HEK293T (cell line): ENCODE measurements at regions not wholly inside any gene's neighbourhood (a gene's known extent, or its start where the extent isn't known, plus 50 kb on each side); places are given as distances from the start of the nearest gene placed in this dataset.

ENCODE experiments used
- ARNT ChIP-seq: fragments of 450-650 bp; IDR thresholded peaks from 2 replicates; pipeline ENCODE4 v1.6.1; 2017; ENCODE audit warnings: mild to moderate bottlenecking
- ELF4 ChIP-seq: fragments of 450-650 bp; IDR thresholded peaks from 2 replicates; pipeline ENCODE4 v1.6.1; 2017; ENCODE audit warnings: antibody characterized with exemption
- FOXA1 ChIP-seq: fragments of 450-650 bp; IDR thresholded peaks from 2 replicates; pipeline ENCODE4 v1.6.1; 2016; ENCODE audit warnings: mild to moderate bottlenecking
- FOXK2 ChIP-seq: fragments of 450-650 bp; IDR thresholded peaks from 2 replicates; pipeline ENCODE4 v1.6.1; 2016; ENCODE audit warnings: mild to moderate bottlenecking
- FOXM1 ChIP-seq: fragments of 450-650 bp; IDR thresholded peaks from 2 replicates; pipeline ENCODE4 v1.6.1; 2017; ENCODE audit warnings: mild to moderate bottlenecking, borderline replicate concordance
- HDGF ChIP-seq: fragments of 450-650 bp; IDR thresholded peaks from 2 replicates; pipeline ENCODE4 v1.6.1; 2017; ENCODE audit warnings: antibody characterized with exemption, borderline replicate concordance
- L3MBTL2 ChIP-seq: fragments of 450-650 bp; conservative IDR thresholded peaks from 2 replicates; pipeline ENCODE4 v1.6.1; 2016; ENCODE audit warnings: mild to moderate bottlenecking
- LEF1 ChIP-seq: fragments of 450-650 bp; IDR thresholded peaks from 2 replicates; pipeline ENCODE4 v1.6.1; 2017; ENCODE audit warnings: mild to moderate bottlenecking, borderline replicate concordance
- PKNOX1 ChIP-seq: fragments of 450-650 bp; IDR thresholded peaks from 2 replicates; pipeline ENCODE4 v1.6.1; 2016
- SP1 ChIP-seq: fragments of 450-650 bp; IDR thresholded peaks from 2 replicates; pipeline ENCODE4 v1.6.1; 2017
- SUZ12 ChIP-seq: fragments of 450-650 bp; IDR thresholded peaks from 2 replicates; pipeline ENCODE4 v1.6.1; 2016; ENCODE audit warnings: mild to moderate bottlenecking
- TARDBP ChIP-seq: fragments of 450-650 bp; IDR thresholded peaks from 2 replicates; pipeline ENCODE4 v1.6.1; 2016
- ZNF384 ChIP-seq: fragments of 450-650 bp; IDR thresholded peaks from 2 replicates; pipeline ENCODE4 v1.6.1; 2016

GRCh38 chr20:58146746-58147140 is 81.7 kb downstream of the ANKRD60 start:
- TF ChIP-seq SP1 (no peak), HDGF (no peak), L3MBTL2 (no peak), ELF4 (no peak), ARNT (no peak), PKNOX1 (no peak), ZNF384 (no peak), FOXM1 (no peak), FOXK2 (no peak), LEF1 (no peak), FOXA1 (no peak), TARDBP (no peak), SUZ12 (no peak)
